Activated naive CD8-positive, alpha-beta T cell (primary cell): ENCODE measurements at regions not wholly inside any gene's neighbourhood (a gene's known extent, or its start where the extent isn't known, plus 50 kb on each side); places are given as distances from the start of the nearest gene placed in this dataset.

Source experiments
- H3K27ac Mint-ChIP-seq: one replicate; pipeline ENCODE4 v1.8.0; 2021; ENCODE audit warnings: mixed read lengths
- H3K27me3 Mint-ChIP-seq: one replicate; pipeline ENCODE4 v1.8.0; 2021; ENCODE audit warnings: mixed read lengths
- H3K36me3 Mint-ChIP-seq: one replicate; pipeline ENCODE4 v1.8.0; 2021; ENCODE audit warnings: mixed read lengths
- H3K4me1 Mint-ChIP-seq: one replicate; pipeline ENCODE4 v1.8.0; 2021; ENCODE audit warnings: low read depth, mixed read lengths
- H3K4me3 Mint-ChIP-seq: one replicate; pipeline ENCODE4 v1.8.0; 2021; ENCODE audit warnings: mild to moderate bottlenecking, mixed read lengths
- H3K9me3 Mint-ChIP-seq: one replicate; pipeline ENCODE4 v1.8.0; 2021; ENCODE audit warnings: low read depth, mixed read lengths

GRCh38 chr3:72460205-72461174 lies 387.8 kb downstream of the SHQ1 start:
- H3K27ac Mint-ChIP-seq = no peak overlapping the region
- H3K9me3 Mint-ChIP-seq = no peaks in the 10 kb centered on the region
- peaks cover 6% of the 10 kb centered on the region for H3K4me1 Mint-ChIP-seq

DNA sequence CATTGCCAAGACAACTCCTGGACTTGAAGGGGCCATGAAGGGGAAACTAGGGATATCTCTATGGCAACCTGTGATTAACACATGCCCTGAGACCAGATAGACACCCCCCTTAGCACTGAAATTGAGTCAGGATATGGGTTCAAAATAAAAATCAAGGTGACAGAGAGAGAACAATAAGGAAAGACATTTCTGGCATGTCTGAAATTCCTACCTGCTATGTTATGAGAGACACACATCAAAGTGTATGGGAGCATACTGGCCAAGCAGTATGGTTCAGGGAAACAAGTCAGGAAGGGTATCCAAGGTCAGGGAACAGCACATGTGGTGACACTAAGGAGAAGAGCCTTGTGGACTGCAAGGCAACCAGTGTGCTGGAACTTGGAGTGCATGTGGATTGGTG lies 388.7 kb downstream of the SHQ1 start:
- Mint-ChIP-seq H3K4me1 (peaks cover 14% of the 10 kb centered on the region), H3K27me3 (peaks cover 1% of the 10 kb centered on the region), H3K9me3 (no peaks in the 10 kb centered on the region), H3K36me3 (no peaks in the 10 kb centered on the region), H3K4me3 (no peak overlapping the region), H3K27ac (no peak overlapping the region)

More at GRCh38 chr3:72460205-72461174, 387.8 kb downstream of the SHQ1 start:
- no peak overlapping the region for H3K4me3 Mint-ChIP-seq
- no peaks in the 10 kb centered on the region for H3K36me3 Mint-ChIP-seq
- peaks cover 1% of the 10 kb centered on the region for H3K27me3 Mint-ChIP-seq

- H3K36me3 Mint-ChIP-seq = no peaks in the 10 kb centered on the region
- H3K4me3 Mint-ChIP-seq = no peak overlapping the region
- no peak overlapping the region for H3K27ac Mint-ChIP-seq
- H3K4me1 Mint-ChIP-seq = peaks cover 14% of the 10 kb centered on the region
- peaks cover 1% of the 10 kb centered on the region for H3K27me3 Mint-ChIP-seq
- no peaks in the 10 kb centered on the region for H3K9me3 Mint-ChIP-seq
Measured at GRCh38 chr3:72458375-72458774, 389.9 kb downstream of the SHQ1 start.

DNA sequence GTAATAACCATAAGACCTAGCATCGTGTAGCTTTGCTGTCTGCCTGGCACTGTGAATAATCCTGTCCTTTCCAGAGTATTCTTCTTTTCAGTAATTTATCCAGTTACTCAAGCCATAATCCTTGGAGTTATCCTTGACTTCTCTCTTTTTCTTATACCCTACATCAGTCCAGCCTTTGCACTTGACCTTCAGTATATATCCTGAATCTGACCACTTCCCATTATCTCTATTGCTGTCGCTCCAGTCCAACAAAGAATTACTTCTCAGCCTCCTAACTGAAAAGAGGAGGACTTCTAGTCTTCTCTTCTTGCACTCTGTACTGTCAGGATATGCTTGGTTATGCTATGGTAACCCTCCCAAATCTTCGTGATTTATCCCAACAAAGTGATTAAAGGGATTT lies 393.8 kb downstream of the SHQ1 start:
- no peak overlapping the region for H3K4me3 Mint-ChIP-seq
- H3K36me3 Mint-ChIP-seq = no peaks in the 10 kb centered on the region
- H3K4me1 Mint-ChIP-seq = peaks cover 14% of the 10 kb centered on the region
- H3K27me3 Mint-ChIP-seq = peaks cover 5% of the 10 kb centered on the region
- H3K9me3 Mint-ChIP-seq = no peaks in the 10 kb centered on the region
- peak overlapping the region; percentile 55 for H3K27ac Mint-ChIP-seq

DNA sequence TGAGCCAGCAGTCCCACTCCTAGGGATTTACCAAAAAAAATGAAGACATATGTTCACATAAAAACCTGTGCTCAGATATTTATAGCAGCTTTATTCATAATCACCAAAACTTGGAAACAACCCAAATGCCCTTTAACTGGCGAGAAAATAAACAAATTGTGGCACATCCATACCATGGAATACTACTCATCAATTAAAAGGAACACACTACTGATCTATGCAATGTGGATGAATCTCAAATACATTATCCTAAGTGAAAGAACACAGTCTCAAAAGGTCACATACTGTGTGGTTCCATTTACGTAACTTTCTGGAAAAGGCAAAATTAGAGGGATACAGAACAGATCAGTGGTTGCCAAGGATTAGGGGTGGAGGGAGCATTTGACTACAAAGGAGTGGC lies 394.5 kb downstream of the SHQ1 start:
- H3K27me3 Mint-ChIP-seq = peaks cover 5% of the 10 kb centered on the region
- H3K4me1 Mint-ChIP-seq = peaks cover 14% of the 10 kb centered on the region
- H3K27ac Mint-ChIP-seq = no peak overlapping the region
- H3K36me3 Mint-ChIP-seq = no peaks in the 10 kb centered on the region
- no peaks in the 10 kb centered on the region for H3K9me3 Mint-ChIP-seq
- H3K4me3 Mint-ChIP-seq = no peak overlapping the region

DNA sequence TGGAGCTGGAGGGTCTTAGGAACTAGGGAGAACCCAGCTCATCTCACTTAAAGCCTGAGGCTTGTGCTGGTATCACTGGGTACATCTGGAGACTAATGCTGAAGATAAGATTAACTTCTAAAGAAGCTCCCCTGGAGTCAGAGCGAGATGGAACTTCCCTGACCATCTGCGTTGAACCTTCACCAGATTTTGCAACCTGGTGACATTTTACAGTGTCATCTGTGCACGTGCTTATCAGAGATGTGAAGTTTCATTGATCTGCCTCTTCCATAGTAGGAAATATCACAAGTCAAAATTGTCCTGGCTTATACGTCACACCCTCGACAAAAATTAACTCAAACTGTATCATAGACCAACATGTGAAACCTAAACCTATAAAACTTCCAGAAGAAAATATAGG lies 395.5 kb downstream of the SHQ1 start:
- Mint-ChIP-seq H3K36me3 (no peaks in the 10 kb centered on the region), H3K27me3 (peaks cover 5% of the 10 kb centered on the region), H3K27ac (no peak overlapping the region), H3K4me3 (no peak overlapping the region), H3K4me1 (peaks cover 16% of the 10 kb centered on the region), H3K9me3 (no peaks in the 10 kb centered on the region)

DNA sequence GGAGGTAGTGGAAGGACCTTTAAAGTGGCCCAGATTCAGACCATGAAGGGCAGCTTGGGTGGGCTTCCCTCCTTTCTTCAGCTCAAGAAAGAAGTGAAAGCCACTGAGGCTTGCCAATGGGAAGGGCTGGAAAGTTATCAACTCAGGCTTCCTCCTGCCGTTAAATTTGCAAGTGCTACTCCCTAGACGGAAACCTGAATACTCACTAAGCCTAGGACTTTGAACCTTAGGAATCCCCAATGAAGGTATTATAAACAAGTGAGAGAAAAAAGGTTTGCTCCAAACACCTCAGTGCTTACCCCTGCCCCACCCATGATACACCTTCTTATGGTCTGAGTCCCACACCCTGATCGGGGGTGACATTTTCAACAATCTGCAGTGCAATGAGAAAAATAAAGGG lies 396.4 kb downstream of the SHQ1 start:
- Mint-ChIP-seq H3K36me3 (no peaks in the 10 kb centered on the region), H3K27ac (no peak overlapping the region), H3K4me1 (peaks cover 17% of the 10 kb centered on the region), H3K27me3 (peaks cover 4% of the 10 kb centered on the region), H3K4me3 (no peak overlapping the region), H3K9me3 (no peaks in the 10 kb centered on the region)

- Mint-ChIP-seq H3K27me3 (peaks cover 4% of the 10 kb centered on the region), H3K4me3 (no peak overlapping the region), H3K4me1 (peaks cover 19% of the 10 kb centered on the region)
Measured at GRCh38 chr3:72449551-72449950, 398.7 kb downstream of the SHQ1 start.

GRCh38 chr3:72448858-72449257 lies 399.4 kb downstream of the SHQ1 start:
- H3K27ac Mint-ChIP-seq = no peak overlapping the region
- H3K27me3 Mint-ChIP-seq = peaks cover 4% of the 10 kb centered on the region
- peaks cover 26% of the 10 kb centered on the region for H3K4me1 Mint-ChIP-seq
- H3K4me3 Mint-ChIP-seq = no peak overlapping the region
- H3K9me3 Mint-ChIP-seq = peaks cover 3% of the 10 kb centered on the region
- H3K36me3 Mint-ChIP-seq = peaks cover 7% of the 10 kb centered on the region

More at GRCh38 chr3:72449551-72449950, 398.7 kb downstream of the SHQ1 start:
- H3K36me3 Mint-ChIP-seq = peaks cover 3% of the 10 kb centered on the region
- peak overlapping the region; percentile 50 for H3K27ac Mint-ChIP-seq
- peaks cover 2% of the 10 kb centered on the region for H3K9me3 Mint-ChIP-seq

- Mint-ChIP-seq H3K27me3 (peaks cover 4% of the 10 kb centered on the region), H3K9me3 (peaks cover 3% of the 10 kb centered on the region), H3K4me3 (peak overlapping the region; percentile 68), H3K36me3 (peaks cover 9% of the 10 kb centered on the region), H3K27ac (no peak overlapping the region), H3K4me1 (peaks cover 31% of the 10 kb centered on the region)
Measured at GRCh38 chr3:72448375-72448823, 399.8 kb downstream of the SHQ1 start.

DNA sequence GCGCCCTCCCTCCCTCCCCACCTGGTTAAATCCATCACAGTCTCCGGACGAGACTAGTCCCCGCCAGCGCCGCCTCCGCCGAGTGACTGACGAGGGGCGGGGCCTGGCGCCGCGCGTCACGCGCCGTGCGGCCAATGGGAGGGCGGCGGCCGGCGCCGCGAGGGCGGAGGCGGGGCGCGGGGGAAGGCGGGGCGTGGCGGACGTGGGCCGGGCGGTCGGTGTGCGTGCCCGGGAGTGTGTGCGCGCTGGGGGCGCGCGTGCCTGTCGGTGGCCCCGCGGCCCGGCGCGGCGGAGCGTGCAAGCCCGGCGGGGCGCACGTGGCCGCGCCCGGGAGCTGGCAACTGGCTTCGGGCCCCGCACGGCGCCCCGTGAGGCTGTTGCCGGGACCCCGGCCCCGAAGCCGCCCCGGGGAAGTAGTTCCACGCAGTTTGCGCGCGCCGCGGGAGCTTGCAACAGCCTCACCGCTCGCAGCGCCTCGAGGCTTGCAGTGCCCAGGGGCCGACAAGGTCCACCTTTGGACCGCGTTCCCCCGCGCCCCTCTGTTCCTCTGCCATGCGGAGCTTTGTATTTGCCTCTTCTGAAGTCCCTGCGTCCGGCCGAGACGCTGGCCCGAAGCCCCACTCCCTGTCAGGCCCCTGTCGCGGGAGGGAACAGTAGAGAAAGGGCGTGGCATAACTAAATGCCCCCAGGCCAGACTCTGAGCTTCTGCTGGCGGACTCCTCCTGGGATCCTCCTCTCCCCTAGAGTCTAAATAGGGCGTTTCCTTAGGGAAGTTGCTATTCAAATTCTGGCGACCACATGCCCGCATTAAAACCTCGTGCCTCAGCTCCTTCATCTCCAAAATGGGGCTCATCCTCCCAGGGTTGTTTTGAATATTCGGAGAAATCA lies 400.9 kb downstream of the SHQ1 start:
- Mint-ChIP-seq H3K4me3 (peak overlapping the region; percentile 68), H3K4me1 (peaks cover 42% of the 10 kb centered on the region), H3K27me3 (peaks cover 4% of the 10 kb centered on the region), H3K9me3 (peaks cover 3% of the 10 kb centered on the region), H3K36me3 (peaks cover 9% of the 10 kb centered on the region), H3K27ac (peak overlapping the region; percentile 81)

DNA sequence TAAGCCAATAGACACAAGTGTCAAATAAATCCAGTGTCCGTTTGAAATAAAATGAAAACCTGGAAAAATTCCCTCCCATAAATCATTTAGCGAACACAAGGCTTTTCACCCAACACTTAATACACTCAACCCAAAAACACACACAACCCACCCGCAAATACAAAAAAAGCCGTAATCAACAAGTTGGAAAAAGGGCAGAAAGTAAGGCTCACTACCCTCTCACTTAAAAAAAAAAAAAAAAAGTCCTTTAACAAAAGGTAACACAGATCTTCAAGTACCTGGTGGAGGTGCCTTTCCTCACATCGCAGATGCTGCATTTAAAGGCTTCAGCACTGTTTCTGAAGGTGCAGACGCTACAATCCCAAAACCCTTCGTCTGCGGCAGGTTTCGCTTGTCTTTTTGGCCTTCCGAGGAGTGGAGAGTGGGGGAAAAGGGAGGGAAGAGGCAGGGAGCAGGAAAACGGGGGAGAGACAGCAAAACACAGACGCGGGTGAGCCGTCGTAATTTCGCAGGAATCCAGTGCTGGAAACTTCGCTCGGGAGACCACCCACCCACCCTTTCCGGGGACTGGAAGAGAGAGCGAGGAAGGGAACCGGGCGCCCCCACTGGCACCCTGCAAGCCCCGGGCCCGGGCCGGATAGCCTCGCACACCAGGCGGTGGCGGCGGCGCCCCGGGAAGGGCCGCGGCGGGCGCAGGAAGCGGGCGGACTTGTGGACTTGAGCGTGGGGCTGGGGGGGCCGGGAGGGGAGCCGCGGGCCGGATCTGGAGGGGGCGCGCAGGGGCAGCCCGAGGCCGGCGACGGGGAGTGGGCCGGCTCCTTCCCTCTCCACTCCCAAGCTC lies 401.8 kb downstream of the SHQ1 start, which contains the start of gene RYBP:
Gene RYBP (minus strand): TSS at position 404 of the 841 bp plus-strand sequence.
- Mint-ChIP-seq H3K4me1 (peaks cover 50% of the 10 kb centered on the region), H3K4me3 (peak within 1 kb of the TSS; percentile 100), H3K27me3 (peaks cover 4% of the 10 kb centered on the region), H3K36me3 (peaks cover 9% of the 10 kb centered on the region), H3K9me3 (peaks cover 3% of the 10 kb centered on the region), H3K27ac (peak within 1 kb of the TSS; percentile 98)

DNA sequence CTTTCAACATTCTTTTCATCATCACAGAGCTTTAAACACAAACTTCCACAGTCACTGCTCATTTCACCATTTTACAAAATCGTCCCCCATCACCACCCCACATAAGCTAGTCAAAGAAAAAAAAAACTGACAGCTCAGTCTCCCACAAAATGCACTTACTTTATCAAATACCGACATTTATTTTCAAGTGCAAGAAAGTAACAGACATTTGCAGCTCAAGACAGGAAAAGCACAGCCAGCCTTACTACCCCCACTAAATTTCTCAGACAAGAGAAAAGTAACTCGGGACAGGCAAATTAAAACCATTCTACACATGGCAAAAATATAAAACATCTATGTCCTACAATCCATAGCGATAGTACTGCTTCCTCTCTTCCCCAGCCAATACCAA lies 402.4 kb downstream of the SHQ1 start:
- peaks cover 3% of the 10 kb centered on the region for H3K9me3 Mint-ChIP-seq
- H3K4me3 Mint-ChIP-seq = peak overlapping the region; percentile 100
- peaks cover 56% of the 10 kb centered on the region for H3K4me1 Mint-ChIP-seq
- no peaks in the 10 kb centered on the region for H3K27me3 Mint-ChIP-seq
- peaks cover 9% of the 10 kb centered on the region for H3K36me3 Mint-ChIP-seq
- H3K27ac Mint-ChIP-seq = peak overlapping the region; percentile 98

- H3K9me3 Mint-ChIP-seq = peaks cover 3% of the 10 kb centered on the region
- peak overlapping the region; percentile 98 for H3K27ac Mint-ChIP-seq
- H3K36me3 Mint-ChIP-seq = peaks cover 9% of the 10 kb centered on the region
- H3K4me3 Mint-ChIP-seq = peak overlapping the region; percentile 100
- peaks cover 67% of the 10 kb centered on the region for H3K4me1 Mint-ChIP-seq
- no peaks in the 10 kb centered on the region for H3K27me3 Mint-ChIP-seq
Measured at GRCh38 chr3:72444656-72445223, 403.5 kb downstream of the SHQ1 start.
